ENCODE measurements at regions not wholly inside any gene's neighbourhood (a gene's known extent, or its start where the extent isn't known, plus 50 kb on each side); places are given as distances from the start of the nearest gene placed in this dataset.
"Not testable (repeated sequence)": the region's sequence is repeated elsewhere in the genome, so short reads cannot be mapped to it uniquely, and the experiment has no call there.

GRCh38 chr14:61602003-61602732 lies 93.1 kb upstream of the HIF1A start:
- no peak for DNase-seq

DNA sequence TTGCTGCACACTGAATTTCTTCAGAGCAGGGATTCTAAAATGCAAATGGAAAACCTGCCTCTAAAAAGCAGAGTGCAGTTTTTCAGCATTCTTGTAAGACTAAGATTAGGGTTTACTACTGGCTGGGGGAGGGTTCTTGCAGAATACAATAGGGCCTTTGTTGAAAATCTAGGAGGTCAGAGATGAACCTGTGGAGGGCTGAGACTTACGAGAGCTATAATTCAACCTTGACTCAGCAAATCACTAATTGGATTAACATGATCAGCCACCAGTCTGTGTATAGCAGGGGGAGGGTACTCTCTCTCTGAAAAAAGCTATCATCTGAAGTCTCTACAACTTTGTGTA lies 92.6 kb upstream of the HIF1A start:
- DNase-seq, result no peak

DNA sequence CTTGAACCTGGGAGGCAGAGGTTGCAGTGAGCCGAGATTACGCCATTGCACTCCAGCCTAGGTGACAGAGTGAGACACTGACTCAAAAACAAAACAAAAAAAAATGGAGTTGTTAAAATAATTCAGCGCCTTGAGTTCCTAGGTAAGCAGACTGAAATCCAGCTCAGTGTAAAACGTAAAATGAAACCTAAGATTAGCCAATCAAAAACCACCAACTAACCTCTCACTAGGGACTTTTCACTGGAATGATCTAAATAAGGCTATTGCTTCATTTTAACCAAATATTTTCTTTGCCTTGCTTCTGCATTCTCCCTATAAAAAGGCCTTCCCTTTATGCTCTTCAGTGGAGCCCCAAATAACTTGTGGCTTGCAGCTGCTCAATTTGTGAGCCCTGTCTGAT lies 91.6 kb upstream of the HIF1A start:
- DNase-seq, result no peak

DNA sequence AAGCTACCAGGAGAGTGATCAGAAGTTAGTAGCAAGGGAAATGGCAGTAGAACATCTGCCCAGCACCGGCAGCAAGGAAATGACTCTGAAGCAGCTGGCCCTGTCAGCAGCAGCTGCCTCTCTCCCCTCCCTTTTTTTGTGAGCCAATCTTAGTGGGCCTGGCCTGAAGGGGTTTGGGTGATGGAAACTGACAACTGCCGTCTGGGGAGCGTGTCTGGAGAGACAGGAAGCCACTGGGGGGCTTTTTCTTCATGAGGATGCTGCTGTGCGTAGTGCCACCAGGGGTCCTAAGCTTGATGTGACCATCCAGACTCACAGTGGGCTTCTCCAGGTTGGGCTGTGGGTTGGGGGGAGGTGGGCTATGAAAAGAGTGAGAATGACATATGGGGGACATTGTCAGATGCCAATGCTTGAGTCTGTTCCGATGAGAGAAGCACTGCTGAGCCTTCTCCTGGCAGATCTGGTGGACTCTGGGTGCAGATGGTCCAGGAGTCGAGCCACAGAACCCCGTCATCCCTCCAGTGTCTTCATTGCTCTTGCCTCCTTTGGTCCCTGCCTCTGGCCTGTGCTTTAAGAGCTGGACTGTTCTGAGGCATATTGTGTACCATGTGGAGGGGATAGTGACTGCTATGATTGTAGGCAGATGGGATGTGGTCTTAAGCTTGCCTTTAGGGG lies 87.6 kb upstream of the HIF1A start:
- DNase-seq, result no peak

GRCh38 chr14:61608245-61609165 lies 86.8 kb upstream of the HIF1A start:
- DNase-seq, result peak; percentile 84

DNA sequence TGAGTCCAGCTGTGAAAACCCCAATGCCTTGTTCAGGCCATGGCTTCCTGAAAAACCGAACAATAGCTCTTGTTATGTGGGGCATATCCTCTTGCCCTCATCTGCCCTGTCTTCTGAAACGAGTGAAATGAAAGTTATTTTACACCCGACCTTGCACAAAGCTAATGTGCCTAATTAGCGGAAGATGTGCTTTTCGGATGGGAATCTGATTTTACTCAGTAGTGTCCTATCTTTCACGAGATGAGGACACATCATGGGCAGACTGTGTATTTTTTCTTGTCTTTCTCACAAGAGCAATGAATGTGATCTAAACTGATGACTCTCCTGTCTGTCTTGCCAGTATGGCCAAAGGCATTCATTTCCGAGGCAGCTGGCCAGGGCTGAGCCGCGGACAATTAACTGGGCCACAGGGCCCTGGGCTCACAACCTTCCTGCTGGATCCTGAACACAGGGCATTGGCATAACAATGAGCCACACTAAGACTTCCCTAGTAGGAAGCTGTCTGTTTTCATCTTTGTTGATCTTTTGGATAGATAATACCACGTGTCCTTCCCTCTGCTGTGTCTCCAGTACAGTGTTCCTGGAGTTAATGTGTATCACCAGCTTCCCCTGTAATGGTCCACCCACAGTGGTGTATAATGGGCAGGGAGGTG lies 86.0 kb upstream of the HIF1A start:
- no peak for DNase-seq

GRCh38 chr14:61609884-61610283 lies 85.4 kb upstream of the HIF1A start:
- no peak for DNase-seq

- DNase-seq, result no peak
Measured at GRCh38 chr14:61610900-61611299, 84.4 kb upstream of the HIF1A start.

DNA sequence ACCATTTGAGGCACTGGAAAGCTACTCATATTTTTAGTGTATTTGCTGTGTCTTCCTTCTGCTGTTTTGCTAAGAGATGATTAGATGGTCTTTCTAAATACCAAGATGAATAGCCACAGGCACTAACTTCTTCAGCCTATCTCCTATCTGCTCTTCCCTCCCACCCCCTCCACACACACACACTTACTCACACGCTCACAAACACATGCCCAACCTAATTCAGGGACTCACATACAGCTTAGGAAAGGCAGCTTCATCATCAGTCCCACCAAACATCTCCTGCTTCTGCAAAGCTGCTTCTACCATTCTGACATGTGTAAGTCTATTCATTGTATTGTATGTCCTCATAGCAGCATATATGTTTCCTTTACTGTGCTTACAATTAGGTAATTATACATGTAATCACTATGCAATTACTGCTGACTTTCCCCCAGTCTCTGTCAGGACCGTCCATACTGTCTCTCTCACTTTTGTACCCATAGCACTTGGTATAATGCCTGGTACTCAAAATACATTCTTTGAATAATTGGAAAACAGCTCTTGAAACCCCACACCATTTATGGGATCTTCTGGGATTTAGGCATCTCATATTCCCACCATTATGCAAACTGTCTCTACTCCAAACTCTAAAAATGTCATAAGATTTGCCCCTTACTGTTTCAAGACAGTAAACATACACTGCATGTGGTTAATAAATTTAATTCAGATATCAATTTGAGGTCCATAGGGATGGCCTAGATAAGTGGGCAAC lies 83.3 kb upstream of the HIF1A start:
- no peak for DNase-seq

DNA sequence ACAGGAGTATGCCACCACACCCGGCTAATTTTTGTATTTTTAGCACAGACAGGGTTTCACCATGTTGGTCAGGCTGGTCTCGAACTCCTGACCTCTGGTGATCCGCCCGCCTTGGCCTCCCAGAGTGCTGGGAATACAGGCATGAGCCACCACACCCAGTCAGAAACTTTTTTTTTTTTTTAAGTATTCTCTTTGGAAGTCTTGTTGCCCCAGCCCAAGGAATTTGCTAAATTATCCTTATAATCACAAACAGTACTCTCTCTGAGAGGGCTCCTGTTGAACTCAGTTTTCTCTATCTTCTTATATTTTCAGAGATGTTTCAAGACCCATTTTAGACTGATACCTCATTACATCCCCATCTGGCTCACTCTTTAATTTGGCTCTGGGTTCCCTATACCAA lies 82.3 kb upstream of the HIF1A start:
- not testable (repeated sequence) for DNase-seq

DNA sequence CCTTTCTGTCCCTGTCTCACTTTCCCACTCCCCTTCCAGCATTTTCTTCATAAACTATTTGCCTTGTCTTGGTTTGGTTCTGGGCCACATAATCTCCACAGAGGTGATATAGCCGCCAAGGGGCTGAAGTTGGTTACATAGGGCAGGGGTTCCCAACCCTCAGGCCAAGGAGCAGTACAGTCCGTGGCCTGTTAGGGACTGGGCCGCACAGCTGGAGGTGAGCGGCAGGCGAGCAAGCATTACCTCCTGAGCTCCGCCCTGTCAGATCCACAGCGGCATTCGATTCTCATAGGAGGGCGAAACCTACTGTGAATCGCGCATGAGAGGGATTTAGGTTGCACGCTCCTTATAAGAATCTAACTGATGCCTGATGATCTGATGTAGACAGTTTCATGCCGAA lies 80.6 kb upstream of the HIF1A start:
- DNase-seq, result no peak

- no peak for DNase-seq
Measured at GRCh38 chr14:61615743-61616523, 79.4 kb upstream of the HIF1A start.

DNA sequence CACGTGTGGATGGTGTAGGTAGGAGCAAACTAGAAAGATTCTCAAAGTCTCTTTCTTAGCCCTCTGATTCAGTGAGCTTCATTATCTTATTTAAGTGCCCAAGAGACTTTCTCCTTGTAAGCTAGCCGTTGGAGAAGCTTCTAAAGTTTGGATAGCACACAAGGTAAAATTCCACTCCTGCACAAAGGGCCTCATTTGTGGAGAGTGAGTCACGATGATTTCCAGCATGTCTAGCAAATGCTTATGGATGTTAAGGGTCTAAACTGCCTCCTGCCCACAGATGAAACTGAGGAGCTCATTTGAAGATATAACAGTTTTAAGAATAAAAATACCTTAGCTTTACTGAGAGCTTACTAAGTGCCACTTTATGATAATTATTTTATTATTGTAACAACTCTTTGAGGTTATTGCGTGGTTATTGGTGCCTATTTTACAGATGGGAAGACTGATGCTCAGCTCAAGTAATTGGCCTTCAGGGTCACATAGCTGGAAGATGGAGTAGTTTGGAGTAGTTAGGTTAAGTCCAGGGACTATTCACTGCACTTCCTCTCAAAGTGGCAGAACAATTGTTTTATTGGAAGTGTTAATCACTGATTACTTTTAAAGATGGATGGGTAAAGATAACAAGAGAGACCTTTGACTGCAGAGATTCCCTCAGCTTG lies 78.7 kb upstream of the HIF1A start:
- no peak for DNase-seq

- no peak for DNase-seq
Measured at GRCh38 chr14:61618448-61618847, 76.9 kb upstream of the HIF1A start.

DNA sequence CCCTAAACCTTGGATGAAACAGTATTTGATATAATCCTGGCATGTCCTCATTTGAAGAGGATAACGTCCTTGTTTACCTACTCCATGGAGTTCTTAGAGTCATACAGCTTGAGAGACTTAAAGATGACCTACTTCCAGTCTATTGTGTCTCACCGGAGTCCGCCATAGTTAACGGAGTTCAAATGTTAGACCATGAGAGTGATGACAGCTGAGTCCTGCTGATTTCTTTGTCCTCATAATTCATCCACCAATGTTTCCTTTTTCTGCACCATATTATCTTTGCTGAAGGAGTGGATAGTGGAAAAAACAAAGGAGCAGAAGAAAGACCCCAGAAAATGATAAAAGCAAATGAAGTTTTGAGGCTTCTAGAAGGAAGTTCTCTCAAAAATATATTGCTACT lies 75.8 kb upstream of the HIF1A start:
- DNase-seq, result no peak

DNA sequence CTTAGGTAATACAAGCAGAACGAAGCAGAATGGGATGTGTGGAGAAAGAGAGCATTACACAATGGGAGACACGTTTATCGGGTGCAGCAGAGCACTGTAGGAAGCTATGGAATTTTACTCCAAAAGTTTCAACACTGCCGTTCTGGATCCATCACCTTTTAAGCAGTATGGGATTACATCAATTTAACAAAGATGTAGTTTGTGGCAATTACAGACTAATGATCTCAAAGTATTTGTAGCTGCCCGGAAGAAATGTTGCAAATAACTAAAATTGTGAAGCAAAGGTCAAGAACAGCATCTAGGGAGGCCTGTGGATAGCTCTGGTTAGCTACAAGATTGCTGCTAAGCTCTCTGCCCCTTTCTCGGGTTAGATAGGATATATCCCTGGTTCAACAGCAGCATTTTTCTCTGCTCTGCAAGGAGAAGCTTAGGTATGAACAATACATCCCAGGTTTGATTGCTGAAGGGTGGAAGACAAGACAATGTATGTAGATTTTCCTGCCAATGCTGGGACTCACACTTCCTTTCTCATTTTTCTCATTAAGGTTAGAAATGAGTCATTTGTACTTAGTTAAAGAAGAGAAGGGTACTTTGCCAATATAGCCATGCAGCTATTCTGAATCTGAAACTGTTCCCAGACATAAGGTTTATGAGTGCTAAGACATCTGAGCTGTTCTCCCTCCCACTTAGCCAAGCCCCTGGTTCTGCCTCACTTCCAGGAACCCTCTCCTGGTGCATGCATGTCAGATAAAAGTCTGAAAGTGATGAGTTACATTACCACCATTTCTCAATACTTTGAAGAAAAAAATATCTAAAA lies 75.0 kb upstream of the HIF1A start:
- DNase-seq, result no peak

DNA sequence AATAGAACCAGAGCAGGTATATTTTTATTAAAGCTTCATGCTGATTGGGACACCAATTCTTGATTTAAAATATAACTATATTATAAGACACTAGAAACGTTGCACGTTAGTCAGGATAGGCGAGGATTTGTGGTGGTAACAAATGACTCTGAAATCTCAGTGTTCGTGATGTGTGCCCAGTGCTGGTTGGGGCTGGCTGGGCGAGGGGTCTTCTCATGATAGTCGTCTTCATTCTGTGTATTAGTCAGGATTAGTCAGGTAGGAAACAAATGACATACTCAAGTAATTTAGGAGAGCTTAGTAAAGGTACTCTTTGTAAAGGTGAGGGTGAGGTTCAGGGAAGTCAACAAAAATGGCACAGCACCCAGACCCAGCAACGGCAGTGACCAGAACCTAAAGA lies 73.9 kb upstream of the HIF1A start:
- DNase-seq, result no peak

GRCh38 chr14:61622051-61622450 lies 73.3 kb upstream of the HIF1A start:
- no peak for DNase-seq

DNA sequence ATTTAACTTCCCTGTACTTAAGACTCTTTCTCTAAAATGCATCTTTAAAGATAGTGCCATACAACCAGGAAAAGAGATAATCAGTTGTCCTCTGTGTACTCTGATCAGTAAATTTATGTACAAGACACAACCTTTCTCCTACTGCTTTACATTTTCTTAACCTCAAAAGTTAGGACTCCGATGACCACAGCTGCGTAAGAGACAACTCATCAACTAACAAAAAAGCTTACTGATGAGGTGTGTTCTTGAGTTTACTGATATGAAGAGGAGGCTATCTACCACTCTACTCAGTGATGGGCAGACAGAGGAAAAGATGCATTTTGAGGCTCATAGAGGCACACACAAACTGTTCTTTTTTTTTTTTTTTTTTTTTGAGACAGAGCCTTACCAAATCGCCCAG lies 71.4 kb upstream of the HIF1A start:
- no peak for DNase-seq

DNA sequence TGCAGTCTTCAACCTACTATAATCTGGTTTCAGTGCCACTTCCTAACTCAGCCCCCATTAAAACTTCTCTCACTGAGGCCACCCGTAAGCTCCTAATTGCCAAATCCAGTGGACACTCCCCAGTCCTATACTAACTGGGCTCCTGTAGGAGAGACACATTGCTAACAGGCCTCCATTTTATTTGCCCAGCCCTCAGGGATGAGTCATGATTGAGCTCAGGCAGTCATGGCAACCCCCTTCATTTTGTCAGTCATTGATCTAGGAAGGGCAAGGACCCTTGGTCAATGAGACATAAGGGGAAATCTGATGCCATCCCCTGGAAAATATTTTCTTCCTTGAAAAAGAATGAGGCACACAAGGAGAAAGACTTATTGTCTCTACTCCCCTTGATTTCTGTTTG lies 70.1 kb upstream of the HIF1A start:
- DNase-seq, result no peak
